GM19438 (cell line): ENCODE measurements at regions not wholly inside any gene's neighbourhood (a gene's known extent, or its start where the extent isn't known, plus 50 kb on each side); places are given as distances from the start of the nearest gene placed in this dataset.

Source experiments
- ATAC-seq: cut with Tn5 transposase; IDR thresholded peaks from one replicate; pipeline ENCODE4 v1.9.1; 2021; ENCODE audit warnings: low read depth; ENCODE audit not compliant: unreplicated experiment

- ATAC-seq = no peak
Measured at GRCh38 chr4:187171706-187172339, 448.2 kb upstream of the FAT1 start.

- ATAC-seq = no peak
Measured at GRCh38 chr4:187172340-187172761, 448.7 kb upstream of the FAT1 start.

- ATAC-seq = no peak
Measured at GRCh38 chr4:187174749-187175148, 451.1 kb upstream of the FAT1 start.

GRCh38 chr4:187175197-187175596 is 451.5 kb upstream of the FAT1 start:
- ATAC-seq = no peak

- ATAC-seq = no peak
Measured at GRCh38 chr4:187176261-187176910, 452.7 kb upstream of the FAT1 start.

- no peak for ATAC-seq
Measured at GRCh38 chr4:187178084-187178483, 454.4 kb upstream of the FAT1 start.

- ATAC-seq = no peak
Measured at GRCh38 chr4:187178587-187178986, 454.9 kb upstream of the FAT1 start.

GRCh38 chr4:187179086-187180058 is 455.7 kb upstream of the FAT1 start:
- ATAC-seq = no peak

- ATAC-seq = no peak
Measured at GRCh38 chr4:187181054-187181453, 457.4 kb upstream of the FAT1 start.

GRCh38 chr4:187183346-187183745 is 459.7 kb upstream of the FAT1 start:
- no peak for ATAC-seq

- no peak for ATAC-seq
Measured at GRCh38 chr4:187183826-187184225, 460.2 kb upstream of the FAT1 start.

- no peak for ATAC-seq
Measured at GRCh38 chr4:187184508-187184907, 460.9 kb upstream of the FAT1 start.

- ATAC-seq = no peak
Measured at GRCh38 chr4:187188118-187188517, 464.5 kb upstream of the FAT1 start.

- ATAC-seq = no peak
Measured at GRCh38 chr4:187188741-187189140, 465.1 kb upstream of the FAT1 start.

- no peak for ATAC-seq
Measured at GRCh38 chr4:187190390-187190789, 466.7 kb upstream of the FAT1 start.

- ATAC-seq = no peak
Measured at GRCh38 chr4:187191676-187192075, 468.0 kb upstream of the FAT1 start.

GRCh38 chr4:187192266-187192665 is 468.6 kb upstream of the FAT1 start:
- no peak for ATAC-seq

GRCh38 chr4:187193141-187193540 is 469.5 kb upstream of the FAT1 start:
- no peak for ATAC-seq

GRCh38 chr4:187204389-187204918 is 480.8 kb upstream of the FAT1 start:
- ATAC-seq = no peak

- no peak for ATAC-seq
Measured at GRCh38 chr4:187207931-187208330, 484.3 kb upstream of the FAT1 start.

GRCh38 chr4:187208651-187209050 is 485.0 kb upstream of the FAT1 start:
- no peak for ATAC-seq
